Thyroid gland (tissue), 4 donors: ENCODE measurements at regions not wholly inside any gene's neighbourhood (a gene's known extent, or its start where the extent isn't known, plus 50 kb on each side); places are given as distances from the start of the nearest gene placed in this dataset.

Experiments used
- CTCF ChIP-seq, 6 experiments: fragments of 200-600 bp in 3 of 6; fragments of 450-650 bp in 3 of 6; sonication (generic) in 3 of 6; IDR thresholded peaks; one replicate each; pipeline ENCODE4 v1.5.1; 2016 to 2019; ENCODE audit warnings: antibody characterized with exemption in 6 of 6, mild to moderate bottlenecking in 2 of 6, inconsistent platforms in 1 of 6, moderate library complexity in 1 of 6
- POLR2A ChIP-seq, 2 donors: fragments of 450-650 bp; IDR thresholded peaks; one replicate each; pipeline ENCODE4 v1.6.1; 2017; ENCODE audit warnings: antibody characterized with exemption in 2 of 2, mild to moderate bottlenecking in 2 of 2, moderate library complexity in 1 of 2

DNA sequence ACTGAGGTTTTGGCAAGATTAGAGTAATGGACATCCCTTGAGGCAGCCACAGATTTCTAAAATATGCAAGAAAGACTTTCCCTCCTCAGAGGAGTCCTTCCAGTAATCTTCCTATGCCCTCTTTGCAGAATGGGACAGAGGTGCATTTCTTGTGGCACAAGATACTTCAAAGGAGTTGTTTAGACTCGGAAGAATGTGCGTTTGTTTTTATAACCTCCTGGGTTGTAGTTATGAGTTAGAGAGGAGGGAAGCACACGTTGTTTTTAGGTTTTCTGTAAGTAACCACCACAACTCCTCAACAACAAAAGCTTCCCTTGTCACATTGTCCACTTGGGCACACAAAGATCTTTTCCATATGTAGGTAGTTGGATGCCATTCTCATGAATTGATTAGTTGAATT is 78.1 kb upstream of the GLI3 start:
- TF ChIP-seq CTCF (IDR thresholded peaks at IDR 0.05) (no peak), POLR2A (IDR thresholded peaks at IDR 0.05) (no peak)
